ENCODE measurements at regions not wholly inside any gene's neighbourhood (a gene's known extent, or its start where the extent isn't known, plus 50 kb on each side); places are given as distances from the start of the nearest gene placed in this dataset.

- no peak overlapping the region for H3K27ac ChIP-seq (ENCODE audit: low read depth in 2 of 2, low read length in 2 of 2)
- no peaks in the 10 kb centered on the region for H3K4me1 ChIP-seq (ENCODE audit: control insufficient read depth in 2 of 3, insufficient read depth in 2 of 3, low read depth in 1 of 3, low read length in 3 of 3)
- no peak overlapping the region for H3K9ac ChIP-seq (ENCODE audit: low read length in 3 of 3)
- no peaks in the 10 kb centered on the region for H3K27me3 ChIP-seq (ENCODE audit: control insufficient read depth, insufficient read depth, low read length)
- no peaks in the 10 kb centered on the region for H3K9me3 ChIP-seq (ENCODE audit: control insufficient read depth in 2 of 3, insufficient read depth in 1 of 3, low read length in 3 of 3)
- TF ChIP-seq CTCF (IDR thresholded peaks at IDR 0.05; ENCODE audit: borderline replicate concordance, extremely low read depth, insufficient read depth), result no peak
- FAIRE-seq (no peak), DNase-seq (peak in 2 of 5 donors; percentile 15 to 30)
- H3K4me3 ChIP-seq (ENCODE audit: low read length in 3 of 3), result no peak overlapping the region
- no peaks in the 10 kb centered on the region for H3K36me3 ChIP-seq (ENCODE audit: control insufficient read depth in 2 of 3, insufficient read depth in 3 of 3, low read length in 3 of 3)
- intact Hi-C loops (cut with DNase I), result no loop called here
These were observed 767.3 kb upstream of the TENM3 start for GRCh38 chr4:181475781-181476507.

DNA sequence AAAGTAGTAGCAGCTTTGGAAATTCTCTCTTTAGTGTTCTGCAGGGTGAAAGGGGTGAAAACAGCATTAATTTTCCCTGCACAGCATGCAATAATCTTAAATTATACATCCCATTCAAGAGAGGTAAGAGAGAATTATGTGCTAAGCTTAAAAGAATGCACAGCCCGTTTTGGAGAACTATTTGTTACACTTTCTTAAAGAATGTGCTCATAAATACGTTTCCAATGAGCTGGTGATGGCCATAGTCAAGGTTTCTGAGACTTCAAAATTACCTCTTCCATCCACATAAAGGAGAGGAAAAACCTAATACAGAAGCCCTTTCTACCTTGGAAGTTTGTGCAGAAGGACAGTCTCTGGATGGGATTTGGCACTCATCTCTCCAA, 766.7 kb upstream of the TENM3 start:
- H3K4me1 ChIP-seq (ENCODE audit: control insufficient read depth in 2 of 3, insufficient read depth in 2 of 3, low read depth in 1 of 3, low read length in 3 of 3), result no peaks in the 10 kb centered on the region
- H3K4me3 ChIP-seq (ENCODE audit: low read length in 3 of 3), result no peak overlapping the region
- no peak for FAIRE-seq
- H3K9me3 ChIP-seq (ENCODE audit: control insufficient read depth in 2 of 3, insufficient read depth in 1 of 3, low read length in 3 of 3), result no peaks in the 10 kb centered on the region
- no peak overlapping the region for H3K9ac ChIP-seq (ENCODE audit: low read length in 3 of 3)
- H3K36me3 ChIP-seq (ENCODE audit: control insufficient read depth in 2 of 3, insufficient read depth in 3 of 3, low read length in 3 of 3), result no peaks in the 10 kb centered on the region
- no peak overlapping the region for H3K27ac ChIP-seq (ENCODE audit: low read depth in 2 of 2, low read length in 2 of 2)
- DNase-seq, result peak in 1 of 5 donors; percentile 8
- intact Hi-C loops (cut with DNase I), result no loop called here
- H3K27me3 ChIP-seq (ENCODE audit: control insufficient read depth, insufficient read depth, low read length), result no peaks in the 10 kb centered on the region
- no peak for TF ChIP-seq CTCF (IDR thresholded peaks at IDR 0.05; ENCODE audit: borderline replicate concordance, extremely low read depth, insufficient read depth)

GRCh38 chr4:181477591-181477990, 765.6 kb upstream of the TENM3 start:
- FAIRE-seq (no peak), DNase-seq (no peak)
- Histone ChIP-seq H3K4me1 (ENCODE audit: control insufficient read depth in 2 of 3, insufficient read depth in 2 of 3, low read depth in 1 of 3, low read length in 3 of 3) (no peaks in the 10 kb centered on the region), H3K4me3 (ENCODE audit: low read length in 3 of 3) (no peak overlapping the region), H3K27me3 (ENCODE audit: control insufficient read depth, insufficient read depth, low read length) (no peaks in the 10 kb centered on the region), H3K9me3 (ENCODE audit: control insufficient read depth in 2 of 3, insufficient read depth in 1 of 3, low read length in 3 of 3) (no peaks in the 10 kb centered on the region), H3K9ac (ENCODE audit: low read length in 3 of 3) (no peak overlapping the region), H3K36me3 (ENCODE audit: control insufficient read depth in 2 of 3, insufficient read depth in 3 of 3, low read length in 3 of 3) (no peaks in the 10 kb centered on the region), H3K27ac (ENCODE audit: low read depth in 2 of 2, low read length in 2 of 2) (no peak overlapping the region)
- intact Hi-C loops (cut with DNase I), result no loop called here
- no peak for TF ChIP-seq CTCF (IDR thresholded peaks at IDR 0.05; ENCODE audit: borderline replicate concordance, extremely low read depth, insufficient read depth)

- H3K27ac ChIP-seq (ENCODE audit: low read depth in 2 of 2, low read length in 2 of 2), result no peak overlapping the region
- H3K4me3 ChIP-seq (ENCODE audit: low read length in 3 of 3), result no peak overlapping the region
- no peaks in the 10 kb centered on the region for H3K9me3 ChIP-seq (ENCODE audit: control insufficient read depth in 2 of 3, insufficient read depth in 1 of 3, low read length in 3 of 3)
- DNase-seq (no peak), FAIRE-seq (no peak)
- no peak overlapping the region for H3K9ac ChIP-seq (ENCODE audit: low read length in 3 of 3)
- TF ChIP-seq CTCF (IDR thresholded peaks at IDR 0.05; ENCODE audit: borderline replicate concordance, extremely low read depth, insufficient read depth), result no peak
- H3K27me3 ChIP-seq (ENCODE audit: control insufficient read depth, insufficient read depth, low read length), result no peaks in the 10 kb centered on the region
- H3K36me3 ChIP-seq (ENCODE audit: control insufficient read depth in 2 of 3, insufficient read depth in 3 of 3, low read length in 3 of 3), result no peaks in the 10 kb centered on the region
- intact Hi-C loops (cut with DNase I), result no loop called here
- H3K4me1 ChIP-seq (ENCODE audit: control insufficient read depth in 2 of 3, insufficient read depth in 2 of 3, low read depth in 1 of 3, low read length in 3 of 3), result no peaks in the 10 kb centered on the region
These were observed 764.5 kb upstream of the TENM3 start for GRCh38 chr4:181478656-181479055.

Data from kidney (tissue), 13 donors.